Spleen (tissue), 7 donors: ENCODE measurements at regions not wholly inside any gene's neighbourhood (a gene's known extent, or its start where the extent isn't known, plus 50 kb on each side); places are given as distances from the start of the nearest gene placed in this dataset.

Experiments used
- POLR2A ChIP-seq, 3 donors: fragments of 450-650 bp; IDR thresholded peaks; one replicate each; pipeline ENCODE4 v1.5.1; 2017; ENCODE audit warnings: antibody characterized with exemption in 3 of 3, mild to moderate bottlenecking in 1 of 3
- POLR2AphosphoS5 ChIP-seq, 3 donors: sonication (generic); formaldehyde crosslinking; IDR thresholded peaks; one replicate each; pipeline ENCODE4 v1.5.1; 2017; ENCODE audit warnings: antibody characterized with exemption in 3 of 3
- TF ChIP-seq, protein P1 (sequence below), 11 experiments: fragments of 200-600 bp in 7 of 11; fragments of 450-650 bp in 4 of 11; sonication (generic) in 4 of 11; IDR thresholded peaks in 8 of 11; conservative IDR thresholded peaks in 3 of 11; 1 replicate in 7 of 11; 2 replicates in 4 of 11; pipeline versions ENCODE4 v1.4.0 to v1.8.0; 2016 to 2021; ENCODE audit warnings: antibody characterized with exemption in 11 of 11, inconsistent platforms in 4 of 11, mild to moderate bottlenecking in 1 of 11
- donor health status: DM: no; HTN: no; CAD: no; lungs with moderate emphysema.
- donor health status: DM: no; HTN: no; CAD: no.
- donor health status: DM: no; HTN: no; CAD: no.

DNA sequence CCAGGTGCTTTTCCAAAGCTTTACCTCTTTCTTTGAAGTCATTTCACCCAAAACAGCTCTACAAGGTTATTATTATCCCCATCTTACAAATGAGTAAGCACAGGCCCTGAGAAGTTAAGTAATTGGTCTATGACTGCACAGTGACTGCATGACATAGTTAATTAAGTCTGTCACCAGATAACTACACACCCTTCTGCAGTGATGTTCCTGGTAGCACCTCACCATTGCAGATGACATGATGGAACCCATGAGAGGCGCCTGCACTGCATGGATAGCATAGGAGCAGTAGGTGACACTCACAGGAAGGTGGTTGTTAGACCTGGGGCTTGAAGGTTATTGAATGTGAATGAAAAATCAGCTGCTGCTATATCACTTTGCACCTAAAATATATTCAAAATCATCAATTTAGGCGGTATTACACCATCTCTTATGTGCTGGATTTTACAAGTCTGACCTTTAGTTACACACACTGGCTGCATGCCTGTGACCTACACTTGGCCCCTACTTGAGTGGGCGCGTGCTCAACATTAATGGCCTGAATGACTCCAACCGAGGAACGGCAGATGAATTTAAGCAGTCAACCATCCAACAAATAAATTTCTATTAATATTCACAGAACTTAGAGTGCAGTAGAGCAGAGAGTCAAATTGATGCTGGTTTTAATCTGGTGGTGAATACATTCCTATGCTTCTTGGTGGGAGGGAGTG is 239.6 kb downstream of the CDH11 start:
- TF ChIP-seq, protein P1, sequence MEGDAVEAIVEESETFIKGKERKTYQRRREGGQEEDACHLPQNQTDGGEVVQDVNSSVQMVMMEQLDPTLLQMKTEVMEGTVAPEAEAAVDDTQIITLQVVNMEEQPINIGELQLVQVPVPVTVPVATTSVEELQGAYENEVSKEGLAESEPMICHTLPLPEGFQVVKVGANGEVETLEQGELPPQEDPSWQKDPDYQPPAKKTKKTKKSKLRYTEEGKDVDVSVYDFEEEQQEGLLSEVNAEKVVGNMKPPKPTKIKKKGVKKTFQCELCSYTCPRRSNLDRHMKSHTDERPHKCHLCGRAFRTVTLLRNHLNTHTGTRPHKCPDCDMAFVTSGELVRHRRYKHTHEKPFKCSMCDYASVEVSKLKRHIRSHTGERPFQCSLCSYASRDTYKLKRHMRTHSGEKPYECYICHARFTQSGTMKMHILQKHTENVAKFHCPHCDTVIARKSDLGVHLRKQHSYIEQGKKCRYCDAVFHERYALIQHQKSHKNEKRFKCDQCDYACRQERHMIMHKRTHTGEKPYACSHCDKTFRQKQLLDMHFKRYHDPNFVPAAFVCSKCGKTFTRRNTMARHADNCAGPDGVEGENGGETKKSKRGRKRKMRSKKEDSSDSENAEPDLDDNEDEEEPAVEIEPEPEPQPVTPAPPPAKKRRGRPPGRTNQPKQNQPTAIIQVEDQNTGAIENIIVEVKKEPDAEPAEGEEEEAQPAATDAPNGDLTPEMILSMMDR (IDR thresholded peaks at IDR 0.05 in 8 of 11, conservative IDR thresholded peaks at IDR 0.05 in 3 of 11) = no peak
- TF ChIP-seq POLR2A (IDR thresholded peaks at IDR 0.05) = no peak
- peak in 1 of 3 donors; percentile 72 for TF ChIP-seq POLR2AphosphoS5 (IDR thresholded peaks at IDR 0.05)
